Left ventricle myocardium superior (tissue), 1 donor: ENCODE measurements at regions not wholly inside any gene's neighbourhood (a gene's known extent, or its start where the extent isn't known, plus 50 kb on each side); places are given as distances from the start of the nearest gene placed in this dataset.

Source experiments
- ATAC-seq: fragments of 200-7000 bp; cut with Tn5 transposase; one replicate; pipeline ENCODE4 v1.9.1; 2020; ENCODE audit warnings: mild to moderate bottlenecking, moderate library complexity
- DNase-seq: peaks from one replicate; pipeline ENCODE4 v3.0.0-alpha.2; 2020
- intact Hi-C: fragments of 100-400 bp; cut with micrococcal nuclease; formaldehyde crosslinking; loops from one replicate; pipeline ENCODE4 v1.11.0; 2022
- donor health status: DM: no; HTN: yes; CAD: no; lungs with severe emphysema.

GRCh38 chr10:130363051-130363450 is 226.9 kb downstream of the GLRX3 start:
- ATAC-seq = no peak
- intact Hi-C loops = no loop called here
- no peak for DNase-seq

DNA sequence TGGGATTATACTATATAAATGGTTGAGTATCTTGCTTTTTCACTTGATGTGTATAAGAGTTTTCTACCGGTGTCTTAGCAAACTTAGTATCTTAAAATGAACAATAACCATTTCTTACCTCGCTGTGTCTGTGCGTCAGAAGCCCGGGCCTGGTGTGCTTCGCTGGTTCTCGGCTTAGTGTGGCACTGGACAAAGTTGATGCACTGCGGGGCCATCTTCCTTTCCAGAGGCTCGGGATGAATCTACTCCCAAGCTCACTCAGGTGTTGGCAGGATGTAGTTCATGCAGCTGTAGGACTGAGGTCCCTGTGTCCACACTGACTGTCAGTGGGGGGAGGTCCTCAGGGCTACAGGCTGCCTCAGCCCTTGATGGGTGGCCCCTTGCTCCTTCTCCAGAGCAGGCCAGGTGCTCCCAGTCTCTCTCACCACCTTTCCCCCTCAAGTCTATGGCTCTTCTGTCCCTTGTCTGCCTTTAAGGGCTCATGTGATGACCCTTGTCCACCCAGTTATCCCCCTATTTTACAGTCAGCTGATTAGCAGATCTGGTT is 227.8 kb downstream of the GLRX3 start:
- ATAC-seq (no peak), DNase-seq (no peak)
- intact Hi-C loops = no loop called here

DNA sequence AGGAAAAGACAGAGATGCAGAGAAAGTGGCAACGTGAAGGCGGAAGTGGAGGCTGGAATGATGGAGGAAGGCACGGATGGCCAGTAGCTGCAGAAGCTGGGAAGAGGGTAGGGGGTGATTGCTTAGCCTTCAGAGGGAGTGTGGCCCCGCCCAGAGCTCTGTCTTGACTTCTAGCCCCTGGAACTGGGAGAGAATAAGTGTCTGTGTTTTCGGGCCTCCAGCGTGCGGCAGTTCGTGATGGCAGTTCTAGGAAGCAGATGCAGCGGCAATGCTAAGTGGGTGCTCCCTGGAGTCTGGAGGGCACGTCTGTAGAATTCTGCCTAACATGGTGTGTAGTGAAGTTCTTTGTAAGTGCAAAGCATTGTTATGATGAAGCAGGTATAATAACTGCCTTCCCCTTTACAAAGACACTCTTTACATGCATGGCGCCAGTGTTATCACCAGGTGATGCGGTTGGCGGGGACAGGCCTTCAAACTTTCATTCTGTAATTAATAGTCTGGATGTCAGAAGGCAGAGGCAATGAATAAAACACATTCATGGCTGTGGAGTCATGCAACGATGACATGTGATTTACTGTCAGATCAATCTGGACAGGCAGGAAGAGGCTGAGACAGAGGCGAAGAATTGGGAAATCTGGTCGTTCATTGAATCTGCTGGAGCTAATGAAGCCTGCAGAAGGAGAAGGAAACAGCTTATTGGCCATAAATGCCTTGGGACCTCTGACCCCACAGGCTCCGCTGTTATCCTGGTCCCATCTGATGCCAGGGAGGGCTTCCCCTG is 228.6 kb downstream of the GLRX3 start:
- DNase-seq = no peak
- no peak for ATAC-seq
- intact Hi-C loops = no loop called here

GRCh38 chr10:130368761-130369560 is 232.8 kb downstream of the GLRX3 start:
- DNase-seq (no peak), ATAC-seq (no peak)
- intact Hi-C loops = no loop called here

GRCh38 chr10:130369645-130370381 is 233.6 kb downstream of the GLRX3 start:
- intact Hi-C loops = no loop called here

GRCh38 chr10:130370721-130371120 is 234.5 kb downstream of the GLRX3 start:
- intact Hi-C loops = no loop called here
- DNase-seq (no peak), ATAC-seq (no peak)

More at GRCh38 chr10:130369645-130370381, 233.6 kb downstream of the GLRX3 start:
- no peak for DNase-seq
- no peak for ATAC-seq

DNA sequence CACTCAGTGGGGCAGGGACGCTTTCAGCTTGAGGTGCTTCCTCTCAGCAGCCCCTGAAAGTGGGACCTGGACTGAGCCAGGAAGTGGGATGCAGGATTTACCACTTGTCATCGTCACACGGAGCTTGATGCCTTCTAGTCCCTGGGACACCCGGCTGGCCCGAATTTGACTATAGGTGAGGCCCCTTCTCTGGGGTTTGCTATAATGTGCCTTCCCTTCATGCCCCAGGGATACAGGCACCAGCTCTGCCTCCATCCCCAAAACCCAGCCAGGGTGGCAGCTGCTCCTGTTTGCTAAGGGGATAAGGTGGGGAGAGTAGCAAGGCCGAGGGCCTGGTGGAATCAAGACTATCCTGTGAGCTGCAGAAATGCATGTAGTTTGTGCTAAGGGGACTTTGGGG is 235.0 kb downstream of the GLRX3 start:
- intact Hi-C loops = no loop called here
- no peak for DNase-seq

GRCh38 chr10:130371666-130372065 is 235.5 kb downstream of the GLRX3 start:
- no peak for ATAC-seq
- intact Hi-C loops = no loop called here
- DNase-seq = no peak

More for the DNA sequence above, 235.0 kb downstream of the GLRX3 start:
- no peak for ATAC-seq

- no peak for ATAC-seq
- intact Hi-C loops = no loop called here
- no peak for DNase-seq
These were observed 236.0 kb downstream of the GLRX3 start for GRCh38 chr10:130372222-130372621.

GRCh38 chr10:130372866-130373265 is 236.7 kb downstream of the GLRX3 start:
- intact Hi-C loops = no loop called here
- ATAC-seq (no peak), DNase-seq (no peak)

DNA sequence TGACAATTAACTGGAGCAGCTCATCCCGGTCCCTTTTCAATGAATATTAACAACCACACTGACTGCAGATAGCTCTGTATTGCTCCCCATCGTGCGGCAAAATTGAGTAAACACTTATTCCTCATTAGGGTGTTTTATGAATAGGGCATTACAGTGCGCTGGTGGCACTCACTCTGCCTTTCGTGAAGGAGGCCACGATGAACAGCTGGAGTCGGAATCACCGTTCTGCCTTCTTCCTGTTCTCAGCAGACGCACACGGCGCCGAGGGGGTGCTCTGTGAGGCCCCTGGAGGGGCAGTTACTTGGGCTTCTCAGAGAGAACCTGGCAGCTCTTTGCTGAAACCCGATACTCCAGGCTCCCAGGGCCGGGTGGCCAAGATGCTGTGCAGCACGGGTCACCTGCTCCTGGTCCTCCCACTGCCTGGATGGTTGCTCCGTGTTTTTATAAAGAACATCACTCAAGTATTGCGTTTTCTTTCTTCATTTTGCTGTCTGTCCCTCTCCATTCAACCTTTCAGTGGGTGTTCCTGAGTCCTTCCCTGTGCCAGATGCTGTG is 241.9 kb downstream of the GLRX3 start:
- DNase-seq (no peak), ATAC-seq (no peak)
- intact Hi-C loops = no loop called here

- intact Hi-C loops = no loop called here
- DNase-seq (no peak), ATAC-seq (no peak)
These were observed 242.6 kb downstream of the GLRX3 start for GRCh38 chr10:130378556-130379400.

DNA sequence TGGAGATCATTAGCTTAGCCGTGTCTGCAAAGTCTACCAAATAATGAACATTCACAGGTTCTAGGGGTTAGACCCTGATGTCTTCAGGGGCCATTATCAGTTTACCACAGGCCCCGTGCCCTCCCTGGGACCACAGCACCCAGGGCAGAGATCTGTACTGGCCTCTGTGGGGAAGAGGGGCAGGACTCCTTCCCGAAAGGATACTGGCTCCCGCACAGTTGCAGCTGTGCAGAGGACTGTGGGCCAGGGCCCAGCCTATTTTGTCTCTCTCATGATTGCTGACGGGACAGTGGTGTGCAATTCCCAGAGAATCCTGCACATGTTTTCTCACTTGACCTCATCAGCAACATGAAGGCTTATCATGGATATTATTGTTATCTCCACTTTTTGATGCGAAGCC is 243.9 kb downstream of the GLRX3 start:
- intact Hi-C loops = no loop called here
- DNase-seq = no peak
- no peak for ATAC-seq

- DNase-seq = no peak
- no peak for ATAC-seq
- intact Hi-C loops = no loop called here
These were observed 245.8 kb downstream of the GLRX3 start for GRCh38 chr10:130382031-130382430.

DNA sequence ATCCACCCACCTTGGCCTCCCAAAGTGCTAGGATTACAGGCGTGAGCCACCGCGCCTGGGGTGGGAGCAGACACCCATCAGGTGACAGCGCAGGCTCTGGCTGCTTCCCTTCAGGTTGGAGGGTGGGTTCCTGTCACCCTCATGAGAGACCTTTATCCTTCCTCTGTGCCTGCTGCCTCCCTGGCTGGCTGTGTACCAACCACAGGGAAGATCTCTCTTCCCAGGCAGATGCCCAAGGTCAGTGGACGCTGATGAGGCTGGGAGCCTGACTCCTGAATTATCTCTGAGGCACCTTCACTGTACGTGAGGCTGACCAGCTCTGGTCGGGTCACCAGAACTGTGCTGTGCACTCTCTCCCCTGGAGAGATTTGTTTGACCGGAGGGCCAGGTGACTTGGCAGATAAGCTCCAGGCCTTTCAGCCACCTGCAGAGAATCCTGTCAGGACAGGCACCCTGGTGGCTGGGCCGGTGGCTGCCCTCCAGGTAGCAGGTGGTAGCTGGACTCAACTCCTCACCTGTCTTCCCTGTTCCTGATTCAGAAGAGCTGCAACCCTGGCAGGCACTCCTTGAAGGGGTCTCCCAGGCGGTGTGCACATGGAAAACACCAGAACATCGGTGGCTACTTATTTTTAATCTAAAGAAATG is 251.9 kb downstream of the GLRX3 start:
- no peak for ATAC-seq
- DNase-seq = no peak
- intact Hi-C loops = no loop called here

- intact Hi-C loops = no loop called here
- ATAC-seq (no peak), DNase-seq (no peak)
These were observed 252.6 kb downstream of the GLRX3 start for GRCh38 chr10:130388746-130389145.

GRCh38 chr10:130389906-130390305 is 253.7 kb downstream of the GLRX3 start:
- intact Hi-C loops = no loop called here
- ATAC-seq (no peak), DNase-seq (no peak)

- intact Hi-C loops = no loop called here
- no peak for DNase-seq
- no peak for ATAC-seq
These were observed 255.8 kb downstream of the GLRX3 start for GRCh38 chr10:130392031-130392430.
